DMS153 treated with DMSO at 0.1 percent for 48 hours (cell line): ENCODE measurements at regions not wholly inside any gene's neighbourhood (a gene's known extent, or its start where the extent isn't known, plus 50 kb on each side); places are given as distances from the start of the nearest gene placed in this dataset.

Source experiments
- DNase-seq: peaks from one replicate; lab custom pipeline; 2025; ENCODE audit not compliant: unreplicated experiment; lab: John Stamatoyannopoulos, UW

GRCh38 chr4:156252358-156252921 lies 298.8 kb upstream of the CTSO start:
- no peak for DNase-seq

GRCh38 chr4:156251373-156252065 lies 297.9 kb upstream of the CTSO start:
- DNase-seq = no peak

- DNase-seq = no peak
Measured at GRCh38 chr4:156248917-156249316, 295.3 kb upstream of the CTSO start.

- DNase-seq = no peak
Measured at GRCh38 chr4:156247470-156247869, 293.8 kb upstream of the CTSO start.

- DNase-seq = no peak
Measured at GRCh38 chr4:156243015-156243414, 289.3 kb upstream of the CTSO start.

GRCh38 chr4:156242390-156242789 lies 288.7 kb upstream of the CTSO start:
- DNase-seq = no peak

- no peak for DNase-seq
Measured at GRCh38 chr4:156241896-156242295, 288.2 kb upstream of the CTSO start.

- no peak for DNase-seq
Measured at GRCh38 chr4:156238171-156238570, 284.5 kb upstream of the CTSO start.

GRCh38 chr4:156237231-156237630 lies 283.6 kb upstream of the CTSO start:
- DNase-seq = no peak

- no peak for DNase-seq
Measured at GRCh38 chr4:156230176-156230575, 276.5 kb upstream of the CTSO start.

GRCh38 chr4:156228676-156229075 lies 275.0 kb upstream of the CTSO start:
- DNase-seq = no peak

- no peak for DNase-seq
Measured at GRCh38 chr4:156227321-156227720, 273.7 kb upstream of the CTSO start.

GRCh38 chr4:156223985-156224384 lies 270.3 kb upstream of the CTSO start:
- no peak for DNase-seq

- DNase-seq = no peak
Measured at GRCh38 chr4:156217236-156217635, 263.6 kb upstream of the CTSO start.

GRCh38 chr4:156201050-156201449 lies 247.4 kb upstream of the CTSO start:
- DNase-seq = no peak

GRCh38 chr4:156198511-156198910 lies 244.8 kb upstream of the CTSO start:
- DNase-seq = no peak

GRCh38 chr4:156197216-156197615 lies 243.6 kb upstream of the CTSO start:
- DNase-seq = no peak

GRCh38 chr4:156196722-156197121 lies 243.1 kb upstream of the CTSO start:
- no peak for DNase-seq

- DNase-seq = no peak
Measured at GRCh38 chr4:156195914-156196313, 242.2 kb upstream of the CTSO start.

- no peak for DNase-seq
Measured at GRCh38 chr4:156194896-156195295, 241.2 kb upstream of the CTSO start.

GRCh38 chr4:156193800-156194199 lies 240.1 kb upstream of the CTSO start:
- DNase-seq = no peak

GRCh38 chr4:156193106-156193505 lies 239.4 kb upstream of the CTSO start:
- DNase-seq = no peak

GRCh38 chr4:156192033-156192432 lies 238.4 kb upstream of the CTSO start:
- DNase-seq = no peak
